ENCODE measurements at regions not wholly inside any gene's neighbourhood (a gene's known extent, or its start where the extent isn't known, plus 50 kb on each side); places are given as distances from the start of the nearest gene placed in this dataset.

- Mint-ChIP-seq H3K9me3 (no peaks in the 10 kb centered on the region), H3K4me3 (no peak overlapping the region), H3K36me3 (ENCODE audit: insufficient read depth) (peaks cover 1% of the 10 kb centered on the region), H3K4me1 (peaks cover under 1% of the 10 kb centered on the region), H3K27me3 (peaks cover 29% of the 10 kb centered on the region), H3K27ac (ENCODE audit: low read depth) (no peak overlapping the region)
- DNase-seq (ENCODE audit: low spot score in 2 of 2) (no peak), ATAC-seq (replicated peaks; ENCODE audit: extremely low read depth, poor library complexity, severe bottlenecking) (no peak)
Observed at GRCh38 chr5:157913575-157913974, 54.6 kb upstream of the CLINT1 start.

DNA sequence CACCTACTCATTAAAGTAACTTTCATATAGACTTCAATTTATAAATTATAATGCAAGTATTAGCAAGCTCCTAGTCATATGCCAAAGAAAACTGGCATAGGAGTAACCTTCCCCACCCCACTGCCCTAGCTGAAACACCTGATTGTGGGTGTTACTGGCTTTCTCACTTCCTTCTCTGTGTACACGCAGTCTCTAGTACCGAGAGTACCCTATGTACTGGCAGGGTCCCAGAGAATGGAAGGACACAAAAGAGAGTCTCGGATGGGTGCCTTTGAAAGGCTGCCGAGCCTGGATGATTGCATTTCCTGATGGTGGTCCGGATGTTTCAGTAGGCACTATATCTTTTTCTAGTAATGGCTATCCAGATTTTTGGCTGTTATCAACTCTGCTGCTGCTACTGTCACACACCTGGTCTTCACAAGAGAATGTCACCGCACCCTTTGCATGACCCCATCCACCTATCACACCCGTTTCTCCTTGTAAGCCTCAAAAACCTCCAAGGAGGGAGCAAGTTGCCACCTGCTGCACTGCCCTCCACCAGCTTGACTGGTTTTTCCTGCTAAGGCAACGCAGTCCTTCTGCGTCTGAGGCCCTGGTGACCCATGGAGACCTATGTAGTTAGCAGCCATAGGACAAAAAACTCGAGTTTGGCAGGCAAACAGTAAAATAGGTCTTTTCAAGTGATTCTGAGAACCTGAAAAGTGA is 53.8 kb upstream of the CLINT1 start:
- Mint-ChIP-seq H3K27me3 (peaks cover 31% of the 10 kb centered on the region), H3K4me3 (no peak overlapping the region)
- ATAC-seq (replicated peaks; ENCODE audit: extremely low read depth, poor library complexity, severe bottlenecking): no peak

GRCh38 chr5:157911568-157911967 is 52.6 kb upstream of the CLINT1 start:
- Mint-ChIP-seq H3K27ac (ENCODE audit: low read depth) (no peak overlapping the region), H3K4me1 (no peaks in the 10 kb centered on the region), H3K9me3 (no peaks in the 10 kb centered on the region), H3K36me3 (ENCODE audit: insufficient read depth) (peaks cover 1% of the 10 kb centered on the region), H3K27me3 (peaks cover 31% of the 10 kb centered on the region), H3K4me3 (no peak overlapping the region)
- DNase-seq (ENCODE audit: low spot score in 2 of 2) (no peak), ATAC-seq (replicated peaks; ENCODE audit: extremely low read depth, poor library complexity, severe bottlenecking) (no peak)

More for the DNA sequence above, 53.8 kb upstream of the CLINT1 start:
- DNase-seq (ENCODE audit: low spot score in 2 of 2): no peak
- Mint-ChIP-seq H3K9me3 (no peaks in the 10 kb centered on the region), H3K4me1 (no peaks in the 10 kb centered on the region), H3K36me3 (ENCODE audit: insufficient read depth) (peaks cover 1% of the 10 kb centered on the region), H3K27ac (ENCODE audit: low read depth) (no peak overlapping the region)

Data from central memory CD8-positive, alpha-beta T cell (primary cell).